ENCODE measurements at regions not wholly inside any gene's neighbourhood (a gene's known extent, or its start where the extent isn't known, plus 50 kb on each side); places are given as distances from the start of the nearest gene placed in this dataset.

DNA sequence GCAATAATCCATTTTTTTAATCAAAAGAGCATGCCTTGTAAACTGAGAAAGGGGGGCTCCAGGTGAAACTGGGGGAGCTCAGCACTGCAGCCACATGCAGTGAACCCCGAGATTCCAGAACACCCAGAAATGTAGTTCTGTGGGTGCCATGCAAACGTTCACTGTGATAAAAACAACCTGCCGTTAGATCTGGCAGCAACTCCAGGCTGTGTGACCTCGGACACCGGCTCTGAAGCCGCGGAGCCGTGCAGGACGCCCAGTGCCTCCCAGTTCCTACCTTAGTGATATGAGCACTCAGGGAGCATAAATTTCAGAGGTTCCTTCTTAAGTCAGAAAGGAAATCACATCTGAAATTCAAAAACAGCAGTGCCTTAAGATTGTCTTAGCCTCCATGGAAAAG, 85.4 kb upstream of the THBS2 start:
- no peak for DNase-seq
- Mint-ChIP-seq H3K4me1 (no peaks in the 10 kb centered on the region), H3K36me3 (no peaks in the 10 kb centered on the region), H3K27me3 (no peaks in the 10 kb centered on the region), H3K9me3 (no peaks in the 10 kb centered on the region), H3K27ac (no peak overlapping the region), H3K4me3 (no peak overlapping the region)
- CTCF ChIA-PET = no interaction called here

DNA sequence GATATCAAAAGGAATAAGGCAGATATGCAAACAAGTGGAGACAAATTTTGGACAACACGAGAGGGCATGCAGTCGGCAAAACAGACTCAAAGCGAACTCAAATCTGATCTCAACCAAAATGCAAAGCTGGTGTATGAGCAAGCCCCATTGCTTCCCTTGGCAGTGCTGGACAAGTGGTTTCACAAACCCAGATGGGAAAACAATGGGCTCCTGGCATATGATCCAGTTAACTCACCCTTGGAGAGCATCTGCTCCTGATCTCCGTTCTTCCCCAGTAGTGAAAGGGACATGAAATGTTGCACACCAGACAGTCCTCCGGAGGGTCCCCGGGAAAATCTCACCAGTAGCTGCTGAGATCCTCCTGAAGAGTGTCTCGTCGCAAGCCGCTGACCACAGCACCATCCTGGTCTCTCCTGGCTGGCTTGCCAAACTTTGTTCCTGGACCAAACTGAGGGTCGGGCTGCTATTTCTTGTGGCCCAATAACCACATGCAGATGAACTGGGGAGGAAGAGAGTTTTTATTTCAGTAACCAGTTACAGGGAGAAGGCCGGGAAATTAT, 84.3 kb upstream of the THBS2 start:
- Mint-ChIP-seq H3K9me3 (no peaks in the 10 kb centered on the region), H3K4me1 (no peaks in the 10 kb centered on the region), H3K27ac (no peak overlapping the region), H3K4me3 (no peak overlapping the region), H3K36me3 (no peaks in the 10 kb centered on the region), H3K27me3 (no peaks in the 10 kb centered on the region)
- no peak for DNase-seq
- CTCF ChIA-PET = no interaction called here

- H3K9me3 Mint-ChIP-seq = no peaks in the 10 kb centered on the region
- no peak overlapping the region for H3K27ac Mint-ChIP-seq
- no peaks in the 10 kb centered on the region for H3K36me3 Mint-ChIP-seq
- no peaks in the 10 kb centered on the region for H3K27me3 Mint-ChIP-seq
- CTCF ChIA-PET = no interaction called here
- no peaks in the 10 kb centered on the region for H3K4me1 Mint-ChIP-seq
- no peak overlapping the region for H3K4me3 Mint-ChIP-seq
- no peak for DNase-seq
These were observed 81.7 kb upstream of the THBS2 start for GRCh38 chr6:169335301-169335700.

DNA sequence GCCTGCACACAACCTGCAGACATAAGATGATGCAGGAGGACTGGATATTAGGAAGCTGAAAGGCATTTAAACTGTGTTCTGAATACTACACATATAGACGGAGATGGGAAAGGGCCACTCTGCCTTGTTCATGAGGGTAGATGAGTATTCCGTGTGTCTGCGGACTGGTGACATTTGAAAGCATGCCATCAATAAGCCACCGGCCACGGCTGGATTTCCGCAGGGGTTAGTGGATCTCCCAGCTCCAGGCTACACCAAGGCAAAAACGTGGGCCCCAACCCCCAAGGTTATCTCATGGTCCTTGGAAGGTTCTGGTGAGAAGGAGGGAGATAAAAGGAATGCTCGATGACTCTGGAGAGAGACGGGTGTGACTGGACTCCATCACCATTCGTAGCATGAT, 78.6 kb upstream of the THBS2 start:
- H3K36me3 Mint-ChIP-seq = no peaks in the 10 kb centered on the region
- H3K9me3 Mint-ChIP-seq = no peaks in the 10 kb centered on the region
- H3K27ac Mint-ChIP-seq = no peak overlapping the region
- no peaks in the 10 kb centered on the region for H3K27me3 Mint-ChIP-seq
- H3K4me1 Mint-ChIP-seq = no peaks in the 10 kb centered on the region
- no peak for DNase-seq
- CTCF ChIA-PET = no interaction called here
- H3K4me3 Mint-ChIP-seq = no peak overlapping the region

- Mint-ChIP-seq H3K27ac (no peak overlapping the region), H3K4me1 (no peaks in the 10 kb centered on the region), H3K9me3 (no peaks in the 10 kb centered on the region), H3K4me3 (no peak overlapping the region), H3K36me3 (no peaks in the 10 kb centered on the region), H3K27me3 (no peaks in the 10 kb centered on the region)
- CTCF ChIA-PET = no interaction called here
- DNase-seq = no peak
These were observed 74.6 kb upstream of the THBS2 start for GRCh38 chr6:169328112-169328801.

- H3K4me1 Mint-ChIP-seq = no peaks in the 10 kb centered on the region
- no peaks in the 10 kb centered on the region for H3K27me3 Mint-ChIP-seq
- no peaks in the 10 kb centered on the region for H3K36me3 Mint-ChIP-seq
- H3K4me3 Mint-ChIP-seq = no peak overlapping the region
- CTCF ChIA-PET = no interaction called here
- no peak overlapping the region for H3K27ac Mint-ChIP-seq
- no peak for DNase-seq
- H3K9me3 Mint-ChIP-seq = no peaks in the 10 kb centered on the region
These were observed 72.6 kb upstream of the THBS2 start for GRCh38 chr6:169326067-169326799.

DNA sequence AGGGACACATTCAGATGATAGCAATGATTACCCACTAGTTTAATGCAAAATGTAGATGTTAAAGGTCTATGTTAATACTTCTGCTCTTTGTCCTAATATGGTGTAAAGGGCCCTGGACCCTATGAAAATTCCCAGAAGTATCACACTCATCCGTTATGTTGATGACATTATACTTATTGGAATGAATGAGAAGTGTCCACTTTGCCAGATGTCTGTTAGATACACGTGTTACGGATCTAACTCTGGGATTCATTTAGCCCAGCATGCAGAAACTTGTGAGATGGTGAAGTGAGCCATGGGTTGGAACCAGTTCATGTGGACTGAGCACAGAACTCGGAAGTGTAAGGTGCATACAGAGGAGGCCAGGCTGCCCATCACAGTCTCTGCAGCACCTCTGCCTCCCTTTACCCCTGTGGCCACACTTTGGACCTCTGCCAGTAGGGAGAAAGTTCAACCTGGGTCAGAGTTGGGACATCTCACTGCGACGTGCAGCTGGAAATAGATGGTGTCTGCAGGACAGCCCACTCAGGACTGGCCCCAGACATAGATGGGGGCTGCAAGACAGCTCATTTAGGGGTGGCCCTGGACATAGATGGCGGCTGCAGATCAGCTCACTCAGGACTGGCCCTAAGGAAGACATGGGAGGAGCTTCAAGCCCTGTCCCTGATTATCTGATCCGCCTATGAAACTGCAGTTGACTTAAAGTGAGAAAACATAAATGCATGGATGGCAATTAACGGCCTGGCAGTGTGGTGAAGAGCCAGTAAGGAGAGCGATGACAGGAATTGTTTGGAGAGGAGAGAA, 71.2 kb upstream of the THBS2 start:
- DNase-seq = no peak
- no peaks in the 10 kb centered on the region for H3K36me3 Mint-ChIP-seq
- H3K4me1 Mint-ChIP-seq = no peaks in the 10 kb centered on the region
- no peaks in the 10 kb centered on the region for H3K27me3 Mint-ChIP-seq
- CTCF ChIA-PET = no interaction called here
- no peak overlapping the region for H3K4me3 Mint-ChIP-seq
- H3K9me3 Mint-ChIP-seq = no peaks in the 10 kb centered on the region
- no peak overlapping the region for H3K27ac Mint-ChIP-seq

- Mint-ChIP-seq H3K27ac (no peak overlapping the region), H3K27me3 (no peaks in the 10 kb centered on the region), H3K4me1 (no peaks in the 10 kb centered on the region), H3K36me3 (no peaks in the 10 kb centered on the region), H3K9me3 (no peaks in the 10 kb centered on the region), H3K4me3 (no peak overlapping the region)
- CTCF ChIA-PET = no interaction called here
- no peak for DNase-seq
These were observed 70.4 kb upstream of the THBS2 start for GRCh38 chr6:169324086-169324485.

DNA sequence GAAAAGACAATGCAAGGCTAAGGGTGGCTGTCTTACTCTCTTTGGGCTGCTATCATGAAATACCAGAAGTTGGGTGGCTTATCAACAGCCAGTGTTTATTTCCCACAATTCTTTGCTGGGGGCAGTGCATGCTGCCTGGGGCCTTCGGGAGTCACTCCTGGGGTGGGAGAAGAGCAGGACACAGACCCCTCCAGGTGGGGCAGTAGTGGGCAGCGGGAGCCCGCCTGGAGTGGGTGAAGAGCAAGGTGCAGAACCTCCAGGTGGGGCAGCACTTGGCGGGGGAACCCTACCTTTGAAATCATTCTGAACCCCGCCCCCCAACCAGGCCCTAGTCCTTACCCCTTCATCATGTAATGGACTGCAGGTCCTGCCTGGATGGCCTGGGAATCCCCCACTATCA, 69.6 kb upstream of the THBS2 start:
- no peaks in the 10 kb centered on the region for H3K4me1 Mint-ChIP-seq
- no peaks in the 10 kb centered on the region for H3K9me3 Mint-ChIP-seq
- no peaks in the 10 kb centered on the region for H3K27me3 Mint-ChIP-seq
- no peaks in the 10 kb centered on the region for H3K36me3 Mint-ChIP-seq
- CTCF ChIA-PET = no interaction called here
- DNase-seq = no peak
- no peak overlapping the region for H3K4me3 Mint-ChIP-seq
- H3K27ac Mint-ChIP-seq = no peak overlapping the region

GRCh38 chr6:169321546-169321945, 67.9 kb upstream of the THBS2 start:
- H3K4me1 Mint-ChIP-seq = no peaks in the 10 kb centered on the region

DNA sequence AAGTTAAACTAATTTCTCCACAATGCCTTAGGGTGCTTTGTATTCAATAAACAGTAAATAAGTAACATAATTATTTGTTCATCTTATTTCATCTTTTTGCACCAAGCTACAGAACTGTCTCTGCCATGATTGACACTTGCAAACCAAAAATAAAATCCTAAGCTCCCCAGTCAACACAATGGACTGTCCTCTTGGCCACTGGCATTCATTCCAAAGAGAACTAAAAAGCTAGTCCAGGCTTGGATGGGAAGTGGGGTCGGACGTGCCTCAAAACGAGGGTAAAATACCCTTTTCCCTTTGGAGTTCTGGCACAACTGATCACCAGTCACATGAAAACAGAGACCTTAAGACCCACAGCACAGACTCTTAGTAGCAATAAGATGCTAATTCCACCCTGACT, 66.4 kb upstream of the THBS2 start:
- Mint-ChIP-seq H3K4me1 (no peaks in the 10 kb centered on the region), H3K27ac (no peak overlapping the region), H3K27me3 (no peaks in the 10 kb centered on the region), H3K9me3 (no peaks in the 10 kb centered on the region), H3K4me3 (no peak overlapping the region), H3K36me3 (no peaks in the 10 kb centered on the region)
- no peak for DNase-seq
- CTCF ChIA-PET = no interaction called here

More at GRCh38 chr6:169321546-169321945, 67.9 kb upstream of the THBS2 start:
- H3K9me3 Mint-ChIP-seq = no peaks in the 10 kb centered on the region
- no peak overlapping the region for H3K27ac Mint-ChIP-seq
- DNase-seq = no peak
- H3K36me3 Mint-ChIP-seq = no peaks in the 10 kb centered on the region
- H3K27me3 Mint-ChIP-seq = no peaks in the 10 kb centered on the region
- CTCF ChIA-PET = no interaction called here
- no peak overlapping the region for H3K4me3 Mint-ChIP-seq

DNA sequence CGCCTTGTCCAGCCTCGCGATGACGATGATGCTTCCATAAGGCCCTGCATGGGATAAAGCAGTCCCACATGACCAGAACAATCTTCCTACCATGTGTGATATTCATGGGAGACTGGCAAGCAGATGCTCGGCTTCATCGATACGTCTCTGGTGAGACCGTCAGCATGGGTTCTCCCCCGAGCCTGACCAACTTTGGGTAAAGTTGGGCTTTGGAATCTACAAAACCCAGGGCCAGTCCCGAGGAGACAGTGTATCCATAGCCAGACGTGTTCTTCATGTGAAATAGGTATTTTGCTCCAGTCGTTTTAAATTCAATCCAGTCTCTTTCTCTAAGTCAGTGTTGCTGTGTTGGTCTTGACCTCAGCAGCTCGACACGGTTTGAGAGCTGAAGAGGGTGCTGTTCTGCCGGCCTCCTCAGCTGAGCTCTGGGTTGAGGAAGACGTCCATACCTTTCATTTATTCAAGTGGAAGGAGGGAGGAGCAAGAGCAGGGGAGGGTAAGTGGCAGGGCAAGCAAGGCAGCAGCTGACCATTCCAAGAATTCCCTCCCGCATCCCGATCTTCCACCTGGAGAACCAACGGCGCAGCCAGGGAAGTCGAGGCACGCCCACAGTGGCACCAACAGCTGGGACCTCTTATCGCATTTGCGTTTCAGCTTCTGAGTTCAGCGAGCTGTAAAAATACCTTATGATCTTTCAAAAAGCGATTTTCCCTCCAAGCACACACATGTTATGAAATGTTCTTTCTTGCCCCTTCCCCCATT, 64.0 kb upstream of the THBS2 start:
- Mint-ChIP-seq H3K9me3 (no peaks in the 10 kb centered on the region), H3K4me3 (no peak overlapping the region), H3K36me3 (no peaks in the 10 kb centered on the region), H3K4me1 (no peaks in the 10 kb centered on the region), H3K27me3 (no peaks in the 10 kb centered on the region), H3K27ac (no peak overlapping the region)
- DNase-seq = no peak
- CTCF ChIA-PET = no interaction called here

DNA sequence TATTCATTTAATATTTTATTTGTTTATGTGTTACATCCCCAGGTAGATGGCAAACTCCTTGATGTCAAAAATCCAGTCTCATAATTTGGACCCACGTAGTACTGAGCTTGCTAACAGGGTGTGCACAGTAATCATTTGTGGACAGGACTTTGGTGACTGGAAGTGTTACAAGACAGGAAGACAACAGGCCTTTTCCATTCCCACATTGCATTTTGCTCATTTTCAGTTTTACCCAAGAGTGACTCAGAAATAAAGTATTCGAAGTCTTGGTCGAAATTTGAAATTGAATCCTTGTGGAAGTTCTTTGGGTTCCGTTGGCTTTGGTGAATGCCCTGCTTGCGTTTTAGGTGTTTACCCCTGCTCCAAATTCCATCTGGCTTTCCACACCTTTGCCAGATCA, 63.0 kb upstream of the THBS2 start:
- CTCF ChIA-PET = no interaction called here
- no peaks in the 10 kb centered on the region for H3K9me3 Mint-ChIP-seq
- H3K4me1 Mint-ChIP-seq = no peaks in the 10 kb centered on the region
- no peaks in the 10 kb centered on the region for H3K27me3 Mint-ChIP-seq
- H3K4me3 Mint-ChIP-seq = no peak overlapping the region
- no peak for DNase-seq
- no peaks in the 10 kb centered on the region for H3K36me3 Mint-ChIP-seq
- H3K27ac Mint-ChIP-seq = no peak overlapping the region

Data from activated naive CD4-positive, alpha-beta T cell treated with anti-CD3 and anti-CD28 coated beads, Interleukin-2, amount 10 ng/mL, durations not matched to agents 7 days and 5 days (primary cell).